HepG2 (cell line): ENCODE measurements at regions not wholly inside any gene's neighbourhood (a gene's known extent, or its start where the extent isn't known, plus 50 kb on each side); places are given as distances from the start of the nearest gene placed in this dataset.

Experiments used
- ATAC-seq: fragments of 200-7000 bp; cut with Tn5 transposase; 3 replicates; pipeline ENCODE4 v1.9.1; 2020; ENCODE audit warnings: mild to moderate bottlenecking, moderate library complexity
- BruUV-seq: library from RNA; stranded (reverse); fragments of 400-500 nt; replicated peaks from 2 replicates; lab custom pipeline; 2021; lab: Mats Ljungman, UMichigan
- CTCF ChIA-PET: fragments of 300-600 bp; formaldehyde crosslinking; extraction: SDS; loops from one replicate; lab custom pipeline; 2021; ENCODE audit warnings: low total read pairs, inconsistent platforms, low intra/inter-chr PET ratio; lab: Yijun Ruan, JAX
- POLR2A ChIA-PET: fragments of 350-600 bp; sonication (Branson Sonifier 250); formaldehyde crosslinking; loops from one replicate; lab custom pipeline; 2020; ENCODE audit warnings: antibody characterized with exemption, inconsistent platforms; lab: Yijun Ruan, JAX
- DNase-seq: peaks from one replicate; pipeline ENCODE4 v3.0.0-alpha.2; 2015; ENCODE audit warnings: low spot score
- FAIRE-seq: peaks from 3 replicates; lab custom pipeline; 2011; peaks lifted over from hg19 to GRCh38; lab: Jason Lieb, UNC
- H2AFZ ChIP-seq: one replicate; pipeline ENCODE4 v1.6.1; 2011; ENCODE audit warnings: low read length, inconsistent platforms
- H3K27ac ChIP-seq: fragments of 300-600 bp; 3 replicates; pipeline ENCODE4 v1.8.0; 2011; ENCODE audit warnings: mixed run types, mild to moderate bottlenecking, mixed read lengths, low read length, inconsistent platforms; ENCODE audit not compliant: insufficient read depth; ENCODE audit errors: extremely low read length
- H3K27me3 ChIP-seq, 2 experiments: fragments of 200-600 bp in 1 of 2; 2 replicates in 1 of 2; 3 replicates in 1 of 2; pipeline versions ENCODE4 v1.6.0 to v1.8.0; 2011; ENCODE audit warnings: low read length in 2 of 2, mild to moderate bottlenecking in 2 of 2, moderate library complexity in 2 of 2, inconsistent platforms in 1 of 2; ENCODE audit not compliant: insufficient read depth in 2 of 2, control insufficient read depth in 1 of 2
- H3K36me3 ChIP-seq, 2 experiments: fragments of 200-600 bp in 1 of 2; replicated peaks in 1 of 2; 2 replicates in 1 of 2; 3 replicates in 1 of 2; pipeline versions ENCODE4 v1.5.1 to v1.8.0; 2011; ENCODE audit warnings: low read length in 2 of 2, inconsistent platforms in 1 of 2; ENCODE audit not compliant: insufficient read depth in 2 of 2, control insufficient read depth in 1 of 2
- H3K4me1 ChIP-seq: 2 replicates; pipeline ENCODE4 v1.5.1; 2012; ENCODE audit warnings: low read length, inconsistent platforms; ENCODE audit not compliant: insufficient read depth
- H3K4me2 ChIP-seq: 2 replicates; pipeline ENCODE4 v1.6.0; 2011; ENCODE audit warnings: low read depth, low read length, inconsistent platforms
- H3K4me3 ChIP-seq, 3 experiments: fragments of 200-600 bp in 1 of 3; sonication (generic), shearing (Covaris generic) in 1 of 3; replicated peaks in 1 of 3; 2 replicates each; pipeline ENCODE4 v1.5.1; 2011 to 2016; ENCODE audit warnings: low read length in 3 of 3, inconsistent platforms in 2 of 3, low read depth in 2 of 3, mild to moderate bottlenecking in 2 of 3, control low read depth in 1 of 3, mixed read lengths in 1 of 3; ENCODE audit not compliant: insufficient read depth in 1 of 3
- H3K79me2 ChIP-seq: one replicate; pipeline ENCODE4 v1.6.1; 2011; ENCODE audit warnings: low read length, inconsistent platforms; ENCODE audit not compliant: insufficient read depth
- H3K9ac ChIP-seq: 2 replicates; pipeline ENCODE4 v1.6.0; 2011; ENCODE audit warnings: mild to moderate bottlenecking, low read depth, low read length, inconsistent platforms; ENCODE audit not compliant: insufficient read depth
- H3K9me3 ChIP-seq: 2 replicates; pipeline ENCODE4 v1.5.1; 2012; ENCODE audit warnings: mild to moderate bottlenecking, low read length
- H4K20me1 ChIP-seq: 2 replicates; pipeline ENCODE4 v1.6.0; 2011; ENCODE audit warnings: inconsistent platforms, mild to moderate bottlenecking, low read length, moderate library complexity; ENCODE audit not compliant: insufficient read depth
- GTF2F1 ChIP-seq: fragments of 150-350 bp; IDR thresholded peaks from 2 replicates; pipeline ENCODE4 v1.6.1; 2014; ENCODE audit warnings: low read length
- SMARCC2 ChIP-seq: fragments of 450-650 bp; IDR thresholded peaks from 2 replicates; pipeline ENCODE4 v1.6.1; 2017; ENCODE audit warnings: antibody characterized with exemption, mild to moderate bottlenecking
- SRSF4 ChIP-seq: fragments of 200-400 bp; formaldehyde crosslinking; IDR thresholded peaks from one replicate; pipeline ENCODE4 v1.6.1; 2018; ENCODE audit warnings: mild to moderate bottlenecking, low read depth, low read length, moderate library complexity; ENCODE audit not compliant: poor library complexity, severe bottlenecking
- STAG1 ChIP-seq: sonication (generic); formaldehyde crosslinking; IDR thresholded peaks from 2 replicates; pipeline ENCODE4 v1.4.0; 2020; ENCODE audit warnings: missing genetic modification reagents
- ZNF280D ChIP-seq: sonication (generic); formaldehyde crosslinking; IDR thresholded peaks from 2 replicates; pipeline ENCODE4 v1.5.1; 2020; ENCODE audit warnings: mild to moderate bottlenecking, missing genetic modification reagents
- WGBS: methylation state at CpG from one replicate; pipeline ENCODE4 v1.1.6; 2017; ENCODE audit warnings: low lambda C conversion rate; 5-methylcytosine and 5-hydroxymethylcytosine counted together
- in situ Hi-C: cut with HindIII; loops from 2 replicates; pipeline ENCODE4 v1.10.0; 2017; ENCODE audit warnings: low pct_unique_long_range_greater_than_20kb; ENCODE audit not compliant: extremely low pct_ligation_motif_present
- intact Hi-C: fragments of 100-400 bp; cut with micrococcal nuclease; formaldehyde crosslinking; loops from one replicate; pipeline ENCODE4 v1.10.0; 2022; ENCODE audit not compliant: unreplicated experiment
- TF ChIP-seq, protein P1 (sequence below): sonication (generic); formaldehyde crosslinking; IDR thresholded peaks from 2 replicates; pipeline ENCODE4 v1.8.0; 2022; ENCODE audit warnings: missing genetic modification reagents, low read depth, mild to moderate bottlenecking, borderline replicate concordance

DNA sequence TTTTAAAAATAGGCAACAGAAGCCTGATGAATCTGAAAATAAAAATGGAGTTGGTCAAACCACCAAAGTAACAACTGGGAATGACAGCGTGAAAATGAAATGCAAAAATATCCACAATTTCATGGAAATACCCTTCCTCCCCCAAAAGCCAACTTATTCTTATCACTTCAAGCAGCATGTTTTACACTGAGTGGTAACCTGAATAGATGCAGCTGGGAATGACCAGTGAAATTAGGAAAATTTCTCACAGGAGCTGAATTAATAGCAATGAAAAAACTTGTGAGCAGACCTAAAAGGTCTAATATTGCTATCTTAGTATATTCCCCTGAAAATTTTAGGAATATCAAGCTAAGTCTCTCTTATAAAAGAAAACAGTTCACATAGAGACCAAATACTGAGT lies 239.0 kb downstream of the PCDH18 start:
- Histone ChIP-seq H3K79me2 (no peaks in the 10 kb centered on the region), H2AFZ (no peak overlapping the region), H3K9me3 (no peaks in the 10 kb centered on the region), H3K27me3 (no peaks in the 10 kb centered on the region), H3K36me3 (no peaks in the 10 kb centered on the region), H3K27ac (no peak overlapping the region), H3K4me3 (no peak overlapping the region), H4K20me1 (no peaks in the 10 kb centered on the region), H3K4me1 (no peaks in the 10 kb centered on the region), H3K4me2 (no peak overlapping the region), H3K9ac (no peak overlapping the region)
- ATAC-seq (no peak), FAIRE-seq (no peak), DNase-seq (no peak)
- TF ChIP-seq SMARCC2 (no peak), GTF2F1 (no peak), SRSF4 (no peak)
- TF ChIP-seq, protein P1, sequence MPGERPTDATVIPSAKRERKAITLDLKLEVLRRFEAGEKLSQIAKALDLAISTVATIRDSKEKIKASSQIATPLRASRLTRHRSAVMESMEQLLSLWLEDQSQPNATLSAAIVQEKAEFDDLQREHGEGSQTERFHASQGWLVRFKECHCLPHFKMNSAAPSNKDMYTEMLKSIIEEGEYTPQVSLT (CRISPR knock-in tag) = no peak
- no TSS peak for BruUV-seq
- ChIA-PET CTCF (no interaction called here), POLR2A (no interaction called here)
- in situ Hi-C loops = no loop called here
- intact Hi-C loops = no loop called here
- whole genome bisulfite sequencing = 4% methylated on average over 1 of the region's 1 CpG

DNA sequence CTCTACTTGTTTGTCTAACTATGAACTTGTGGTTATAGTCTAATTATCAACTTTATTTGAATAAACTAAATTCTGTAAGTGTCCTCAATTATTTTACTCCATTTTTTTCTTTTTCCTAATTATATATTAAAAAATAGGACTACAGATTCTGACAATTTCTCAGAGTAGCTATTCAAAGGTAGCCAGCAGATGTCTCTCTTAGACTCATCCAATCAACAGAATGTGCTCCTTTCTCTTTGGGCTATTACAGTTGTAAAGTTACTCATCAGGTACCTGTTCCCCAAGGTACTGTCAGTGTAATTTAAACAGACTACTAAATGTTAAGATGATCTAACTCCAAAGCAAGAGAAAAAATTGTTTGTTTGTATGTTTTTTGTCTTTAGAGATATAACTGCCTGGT lies 248.6 kb downstream of the PCDH18 start:
- H3K9me3 ChIP-seq = no peaks in the 10 kb centered on the region
- H3K27ac ChIP-seq = no peak overlapping the region
- TF ChIP-seq STAG1 (CRISPR knock-in tag) (0 out of 2 replicates have a peak, but pooled peaks have one; percentile 5), ZNF280D (CRISPR knock-in tag) (no peak)
- ATAC-seq (no peak), DNase-seq (no peak), FAIRE-seq (no peak)
- H3K4me1 ChIP-seq = no peaks in the 10 kb centered on the region
- CTCF ChIA-PET = no interaction called here
- no peaks in the 10 kb centered on the region for H4K20me1 ChIP-seq
- H3K79me2 ChIP-seq = no peaks in the 10 kb centered on the region
- no peak overlapping the region for H3K9ac ChIP-seq
- POLR2A ChIA-PET = no interaction called here
- BruUV-seq = no TSS peak
- H2AFZ ChIP-seq = no peak overlapping the region
- intact Hi-C loops = no loop called here
- no peak overlapping the region for H3K4me3 ChIP-seq
- H3K4me2 ChIP-seq = no peak overlapping the region
- no peaks in the 10 kb centered on the region for H3K36me3 ChIP-seq
- H3K27me3 ChIP-seq = no peaks in the 10 kb centered on the region
- in situ Hi-C loops = no loop called here
